DOHH2 (cell line): ENCODE measurements at regions not wholly inside any gene's neighbourhood (a gene's known extent, or its start where the extent isn't known, plus 50 kb on each side); places are given as distances from the start of the nearest gene placed in this dataset.

Experiments
- CTCF ChIP-seq: fragments of 200-600 bp; sonication (generic); IDR thresholded peaks from one replicate; pipeline ENCODE4 v1.5.1; 2014; ENCODE audit warnings: antibody characterized with exemption, mild to moderate bottlenecking, low read depth, low read length; ENCODE audit not compliant: poor library complexity, severe bottlenecking
- EZH2phosphoT487 ChIP-seq: fragments of 200-600 bp; sonication (generic); IDR thresholded peaks from 2 replicates; pipeline ENCODE4 v1.6.1; 2017; ENCODE audit warnings: borderline replicate concordance, mild to moderate bottlenecking, antibody characterized with exemption, low read length, moderate library complexity, mixed read lengths

- no peak for TF ChIP-seq CTCF
- no peak for TF ChIP-seq EZH2phosphoT487
Observed at GRCh38 chr15:77853008-77853328, 220.3 kb upstream of the LINGO1 start.
